CD4-positive, CD25-positive, alpha-beta regulatory T cell (primary cell): ENCODE measurements at regions not wholly inside any gene's neighbourhood (a gene's known extent, or its start where the extent isn't known, plus 50 kb on each side); places are given as distances from the start of the nearest gene placed in this dataset.

Experiments
- ATAC-seq, 2 donors: fragments of 150-1000 bp; cut with Tn5 transposase; one replicate each; pipeline ENCODE4 v1.10.0; 2021; ENCODE audit warnings: low read depth in 2 of 2, moderate number of reproducible peaks in 2 of 2, moderate library complexity in 1 of 2
- DNase-seq, 3 donors: peaks; one replicate each; pipeline versions ENCODE4 v3.0.0 to v3.0.0-alpha.2; 2012 to 2022; ENCODE audit warnings: mixed read lengths in 1 of 3
- H3K27ac ChIP-seq: one replicate; pipeline ENCODE4 v1.7.0; 2013; ENCODE audit warnings: mild to moderate bottlenecking, low read length; ENCODE audit not compliant: insufficient read depth, poor library complexity, severe bottlenecking
- H3K27me3 ChIP-seq: one replicate; pipeline ENCODE4 v1.7.0; 2013; ENCODE audit warnings: low read length; ENCODE audit not compliant: control insufficient read depth, insufficient read depth
- H3K36me3 ChIP-seq: one replicate; pipeline ENCODE4 v1.7.0; 2013; ENCODE audit warnings: mild to moderate bottlenecking, low read length, moderate library complexity; ENCODE audit not compliant: control insufficient read depth, insufficient read depth
- H3K4me1 ChIP-seq: 2 replicates; pipeline ENCODE4 v1.7.0; 2013; ENCODE audit warnings: mild to moderate bottlenecking, low read length; ENCODE audit not compliant: insufficient read depth, control insufficient read depth, poor library complexity, severe bottlenecking
- H3K4me3 ChIP-seq: one replicate; pipeline ENCODE4 v1.7.0; 2013; ENCODE audit warnings: low read depth, mild to moderate bottlenecking, low read length, moderate library complexity
- H3K9me3 ChIP-seq, 2 experiments: 1 replicate in 1 of 2; 2 replicates in 1 of 2; pipeline ENCODE4 v1.7.0; 2013; ENCODE audit warnings: low read length in 2 of 2, mild to moderate bottlenecking in 1 of 2, moderate library complexity in 1 of 2; ENCODE audit not compliant: control insufficient read depth in 2 of 2
- H3K27ac Mint-ChIP-seq, 3 donors: one replicate each; pipeline ENCODE4 v1.8.0; 2020 to 2022; ENCODE audit warnings: mild to moderate bottlenecking in 3 of 3, mixed read lengths in 3 of 3, moderate library complexity in 2 of 3
- H3K27me3 Mint-ChIP-seq: one replicate; pipeline ENCODE4 v1.8.0; 2022; ENCODE audit warnings: mild to moderate bottlenecking, mixed read lengths
- H3K36me3 Mint-ChIP-seq: one replicate; pipeline ENCODE4 v1.8.0; 2020; ENCODE audit warnings: mixed read lengths
- H3K4me1 Mint-ChIP-seq, 4 donors: one replicate each; pipeline ENCODE4 v1.8.0; 2020 to 2022; ENCODE audit warnings: mixed read lengths in 4 of 4, mild to moderate bottlenecking in 1 of 4
- H3K4me3 Mint-ChIP-seq, 4 donors: one replicate each; pipeline ENCODE4 v1.8.0; 2020 to 2022; ENCODE audit warnings: mild to moderate bottlenecking in 4 of 4, mixed read lengths in 4 of 4, moderate library complexity in 3 of 4
- H3K9me3 Mint-ChIP-seq, 7 donors: one replicate each; pipeline ENCODE4 v1.8.0; 2020 to 2022; ENCODE audit warnings: mixed read lengths in 7 of 7, mild to moderate bottlenecking in 3 of 7, moderate library complexity in 2 of 7

- H3K9me3 ChIP-seq: no peaks in the 10 kb centered on the region
- no peaks in the 10 kb centered on the region for H3K36me3 ChIP-seq
- H3K27me3 ChIP-seq: no peaks in the 10 kb centered on the region
- peaks cover 7% of the 10 kb centered on the region for H3K27me3 Mint-ChIP-seq
- H3K27ac ChIP-seq: no peak overlapping the region
- DNase-seq (no peak), ATAC-seq (no peak)
- no peak overlapping the region for H3K27ac Mint-ChIP-seq
- no peak overlapping the region for H3K4me3 Mint-ChIP-seq
- no peaks in the 10 kb centered on the region for H3K36me3 Mint-ChIP-seq
- H3K4me1 ChIP-seq: no peaks in the 10 kb centered on the region
- no peaks in the 10 kb centered on the region for H3K9me3 Mint-ChIP-seq
- H3K4me1 Mint-ChIP-seq: no peaks in the 10 kb centered on the region
- no peak overlapping the region for H3K4me3 ChIP-seq
Observed at GRCh38 chr1:67482733-67483482, 52.7 kb upstream of the SERBP1 start.

GRCh38 chr1:67484492-67484891 lies 54.3 kb upstream of the SERBP1 start:
- no peaks in the 10 kb centered on the region for H3K9me3 ChIP-seq
- Mint-ChIP-seq H3K9me3 (no peaks in the 10 kb centered on the region), H3K36me3 (no peaks in the 10 kb centered on the region), H3K27me3 (no peaks in the 10 kb centered on the region), H3K4me3 (no peak overlapping the region), H3K4me1 (no peaks in the 10 kb centered on the region), H3K27ac (no peak overlapping the region)
- no peak overlapping the region for H3K4me3 ChIP-seq
- ATAC-seq (no peak), DNase-seq (no peak)
- H3K27me3 ChIP-seq: no peaks in the 10 kb centered on the region
- H3K27ac ChIP-seq: no peak overlapping the region
- no peaks in the 10 kb centered on the region for H3K36me3 ChIP-seq
- no peaks in the 10 kb centered on the region for H3K4me1 ChIP-seq

- Mint-ChIP-seq H3K27ac (no peak overlapping the region), H3K36me3 (no peaks in the 10 kb centered on the region), H3K4me3 (no peak overlapping the region), H3K4me1 (no peaks in the 10 kb centered on the region), H3K27me3 (peaks cover 3% of the 10 kb centered on the region), H3K9me3 (no peaks in the 10 kb centered on the region)
- Histone ChIP-seq H3K4me3 (no peak overlapping the region), H3K9me3 (no peaks in the 10 kb centered on the region), H3K4me1 (no peaks in the 10 kb centered on the region), H3K27ac (no peak overlapping the region), H3K36me3 (no peaks in the 10 kb centered on the region), H3K27me3 (no peaks in the 10 kb centered on the region)
- no peak for ATAC-seq
- DNase-seq: no peak
Observed at GRCh38 chr1:67485046-67485811, 55.0 kb upstream of the SERBP1 start.

GRCh38 chr1:67489643-67490042 lies 59.4 kb upstream of the SERBP1 start:
- Histone ChIP-seq H3K9me3 (no peaks in the 10 kb centered on the region), H3K36me3 (no peaks in the 10 kb centered on the region), H3K4me3 (no peak overlapping the region), H3K4me1 (no peaks in the 10 kb centered on the region), H3K27ac (no peak overlapping the region), H3K27me3 (no peaks in the 10 kb centered on the region)
- Mint-ChIP-seq H3K36me3 (no peaks in the 10 kb centered on the region), H3K4me3 (no peak overlapping the region), H3K27me3 (peaks cover 4% of the 10 kb centered on the region), H3K9me3 (no peaks in the 10 kb centered on the region), H3K4me1 (no peaks in the 10 kb centered on the region), H3K27ac (no peak overlapping the region)
- peak in 1 of 3 donors; percentile 23 for DNase-seq
- ATAC-seq: peak in 1 of 2 donors; percentile 42

- ATAC-seq (no peak), DNase-seq (no peak)
- no peaks in the 10 kb centered on the region for H3K9me3 Mint-ChIP-seq
- peak overlapping the region in 1 of 3 donors; percentile 60 for H3K27ac Mint-ChIP-seq
- no peaks in the 10 kb centered on the region for H3K4me1 Mint-ChIP-seq
- Histone ChIP-seq H3K4me1 (no peaks in the 10 kb centered on the region), H3K27ac (no peak overlapping the region), H3K4me3 (no peak overlapping the region), H3K27me3 (no peaks in the 10 kb centered on the region), H3K36me3 (no peaks in the 10 kb centered on the region), H3K9me3 (no peaks in the 10 kb centered on the region)
- peaks cover 4% of the 10 kb centered on the region for H3K27me3 Mint-ChIP-seq
- no peak overlapping the region for H3K4me3 Mint-ChIP-seq
- no peaks in the 10 kb centered on the region for H3K36me3 Mint-ChIP-seq
Observed at GRCh38 chr1:67491280-67491679, 61.1 kb upstream of the SERBP1 start.

- H3K4me1 Mint-ChIP-seq: no peaks in the 10 kb centered on the region
- Histone ChIP-seq H3K4me1 (no peaks in the 10 kb centered on the region), H3K4me3 (no peak overlapping the region), H3K27ac (no peak overlapping the region), H3K27me3 (no peaks in the 10 kb centered on the region), H3K9me3 (no peaks in the 10 kb centered on the region), H3K36me3 (no peaks in the 10 kb centered on the region)
- peaks cover 4% of the 10 kb centered on the region for H3K27me3 Mint-ChIP-seq
- no peaks in the 10 kb centered on the region for H3K36me3 Mint-ChIP-seq
- H3K27ac Mint-ChIP-seq: no peak overlapping the region
- DNase-seq: no peak
- H3K9me3 Mint-ChIP-seq: no peaks in the 10 kb centered on the region
- no peak overlapping the region for H3K4me3 Mint-ChIP-seq
- no peak for ATAC-seq
Observed at GRCh38 chr1:67493148-67493547, 62.9 kb upstream of the SERBP1 start.

- Mint-ChIP-seq H3K4me1 (peaks cover 0 to 1% (median under 1%) of the 10 kb centered on the region in 4 donors), H3K4me3 (no peak overlapping the region), H3K36me3 (no peaks in the 10 kb centered on the region), H3K27ac (no peak overlapping the region), H3K9me3 (no peaks in the 10 kb centered on the region), H3K27me3 (peaks cover under 1% of the 10 kb centered on the region)
- ATAC-seq: no peak
- peaks cover 2% of the 10 kb centered on the region for H3K4me1 ChIP-seq
- H3K27me3 ChIP-seq: no peaks in the 10 kb centered on the region
- no peaks in the 10 kb centered on the region for H3K36me3 ChIP-seq
- H3K4me3 ChIP-seq: no peak overlapping the region
- no peak overlapping the region for H3K27ac ChIP-seq
- DNase-seq: no peak
- no peaks in the 10 kb centered on the region for H3K9me3 ChIP-seq
Observed at GRCh38 chr1:67495327-67495726, 65.1 kb upstream of the SERBP1 start.

- Mint-ChIP-seq H3K27ac (no peak overlapping the region), H3K4me1 (peaks cover 0 to 5% (median 2%) of the 10 kb centered on the region in 4 donors), H3K9me3 (no peaks in the 10 kb centered on the region), H3K4me3 (no peak overlapping the region), H3K36me3 (no peaks in the 10 kb centered on the region), H3K27me3 (peaks cover 5% of the 10 kb centered on the region)
- Histone ChIP-seq H3K4me3 (no peak overlapping the region), H3K9me3 (no peaks in the 10 kb centered on the region), H3K36me3 (no peaks in the 10 kb centered on the region), H3K27ac (no peak overlapping the region), H3K4me1 (peaks cover 7% of the 10 kb centered on the region), H3K27me3 (peaks cover 5% of the 10 kb centered on the region)
- ATAC-seq: no peak
- no peak for DNase-seq
Observed at GRCh38 chr1:67496329-67496728, 66.1 kb upstream of the SERBP1 start.
